HG02642 (cell line): ENCODE measurements at regions not wholly inside any gene's neighbourhood (a gene's known extent, or its start where the extent isn't known, plus 50 kb on each side); places are given as distances from the start of the nearest gene placed in this dataset.
"Not testable (repeated sequence)": the region's sequence is repeated elsewhere in the genome, so short reads cannot be mapped to it uniquely, and the experiment has no call there.

Source experiments
- ATAC-seq: cut with Tn5 transposase; IDR thresholded peaks from one replicate; pipeline ENCODE4 v1.9.1; 2021; ENCODE audit warnings: mild to moderate bottlenecking; ENCODE audit not compliant: unreplicated experiment, poor library complexity

- ATAC-seq = no peak
Measured at GRCh38 chr7:109386959-109387358, 817.3 kb downstream of the DNAJB9 start.

GRCh38 chr7:109387530-109387929, 817.9 kb downstream of the DNAJB9 start:
- no peak for ATAC-seq

- ATAC-seq = no peak
Measured at GRCh38 chr7:109391240-109391639, 821.6 kb downstream of the DNAJB9 start.

GRCh38 chr7:109402107-109402506, 832.4 kb downstream of the DNAJB9 start:
- ATAC-seq = no peak

- no peak for ATAC-seq
Measured at GRCh38 chr7:109407756-109408155, 838.1 kb downstream of the DNAJB9 start.

GRCh38 chr7:109437957-109438356, 868.3 kb downstream of the DNAJB9 start:
- no peak for ATAC-seq

GRCh38 chr7:109449760-109450159, 880.1 kb downstream of the DNAJB9 start:
- no peak for ATAC-seq

GRCh38 chr7:109456116-109456515, 886.4 kb downstream of the DNAJB9 start:
- no peak for ATAC-seq

- no peak for ATAC-seq
Measured at GRCh38 chr7:109460296-109460695, 890.6 kb downstream of the DNAJB9 start.

- no peak for ATAC-seq
Measured at GRCh38 chr7:109462171-109462570, 892.5 kb downstream of the DNAJB9 start.

GRCh38 chr7:109467729-109468128, 898.1 kb downstream of the DNAJB9 start:
- not testable (repeated sequence) for ATAC-seq

- no peak for ATAC-seq
Measured at GRCh38 chr7:109473172-109473571, 903.5 kb downstream of the DNAJB9 start.

GRCh38 chr7:109476409-109476808, 906.7 kb downstream of the DNAJB9 start:
- no peak for ATAC-seq

- no peak for ATAC-seq
Measured at GRCh38 chr7:109479388-109479787, 909.7 kb downstream of the DNAJB9 start.

- not testable (repeated sequence) for ATAC-seq
Measured at GRCh38 chr7:109490607-109491006, 920.9 kb downstream of the DNAJB9 start.

GRCh38 chr7:109497053-109497452, 927.4 kb downstream of the DNAJB9 start:
- ATAC-seq = no peak

- ATAC-seq = no peak
Measured at GRCh38 chr7:109498131-109498530, 928.5 kb downstream of the DNAJB9 start.

GRCh38 chr7:109503421-109503820, 933.7 kb downstream of the DNAJB9 start:
- ATAC-seq = no peak

GRCh38 chr7:109522585-109522984, 952.9 kb downstream of the DNAJB9 start:
- no peak for ATAC-seq

- no peak for ATAC-seq
Measured at GRCh38 chr7:109527833-109528232, 958.2 kb downstream of the DNAJB9 start.

- ATAC-seq = no peak
Measured at GRCh38 chr7:109529712-109530111, 960.0 kb downstream of the DNAJB9 start.

GRCh38 chr7:109532262-109532992, 962.8 kb downstream of the DNAJB9 start:
- ATAC-seq = no peak
